Dendritic cell treated with granulocyte-macrophage colony-stimulating factor and Interleukin-4, amounts not matched to agents 40 ng/mL and 50 ng/mL, for 4 days (primary cell): ENCODE measurements at regions not wholly inside any gene's neighbourhood (a gene's known extent, or its start where the extent isn't known, plus 50 kb on each side); places are given as distances from the start of the nearest gene placed in this dataset.

Experiments
- H3K27ac Mint-ChIP-seq: one replicate; pipeline ENCODE4 v1.8.0; 2022; ENCODE audit warnings: mild to moderate bottlenecking, mixed read lengths
- H3K27me3 Mint-ChIP-seq: one replicate; pipeline ENCODE4 v1.8.0; 2022; ENCODE audit warnings: mild to moderate bottlenecking, mixed read lengths
- H3K36me3 Mint-ChIP-seq: one replicate; pipeline ENCODE4 v1.8.0; 2022; ENCODE audit warnings: low read depth, mixed read lengths
- H3K4me1 Mint-ChIP-seq: one replicate; pipeline ENCODE4 v1.8.0; 2022; ENCODE audit warnings: low read depth, mixed read lengths
- H3K4me3 Mint-ChIP-seq: one replicate; pipeline ENCODE4 v1.8.0; 2022; ENCODE audit warnings: mild to moderate bottlenecking, moderate library complexity, mixed read lengths
- H3K9me3 Mint-ChIP-seq: one replicate; pipeline ENCODE4 v1.8.0; 2022; ENCODE audit warnings: mixed read lengths
- intact Hi-C: fragments of 100-400 bp; cut with micrococcal nuclease; formaldehyde crosslinking; loops from one replicate; pipeline ENCODE4 v1.15.0; 2022

- Mint-ChIP-seq H3K9me3 (no peaks in the 10 kb centered on the region), H3K36me3 (no peaks in the 10 kb centered on the region), H3K27me3 (no peaks in the 10 kb centered on the region), H3K4me1 (no peaks in the 10 kb centered on the region), H3K27ac (no peak overlapping the region), H3K4me3 (no peak overlapping the region)
- intact Hi-C loops, result no loop called here
Observed at GRCh38 chr2:23159746-23160405, 225.1 kb upstream of the KLHL29 start.

GRCh38 chr2:23164173-23164572 lies 220.8 kb upstream of the KLHL29 start:
- intact Hi-C loops, result no loop called here
- Mint-ChIP-seq H3K36me3 (no peaks in the 10 kb centered on the region), H3K27ac (no peak overlapping the region), H3K27me3 (no peaks in the 10 kb centered on the region), H3K9me3 (no peaks in the 10 kb centered on the region), H3K4me1 (no peaks in the 10 kb centered on the region), H3K4me3 (no peak overlapping the region)

GRCh38 chr2:23169896-23170295 lies 215.1 kb upstream of the KLHL29 start:
- no peaks in the 10 kb centered on the region for H3K36me3 Mint-ChIP-seq
- H3K27ac Mint-ChIP-seq, result no peak overlapping the region
- peaks cover 19% of the 10 kb centered on the region for H3K9me3 Mint-ChIP-seq
- H3K4me1 Mint-ChIP-seq, result no peaks in the 10 kb centered on the region
- H3K4me3 Mint-ChIP-seq, result no peak overlapping the region
- intact Hi-C loops, result loop anchor here (2.0 kb wide), 1 partner anchor 43 kb away; no protein-coding TSS in a partner anchor
- no peaks in the 10 kb centered on the region for H3K27me3 Mint-ChIP-seq

GRCh38 chr2:23171108-23171507 lies 213.9 kb upstream of the KLHL29 start:
- intact Hi-C loops, result loop anchor here (2.0 kb wide), 1 partner anchor 44 kb away; no protein-coding TSS in a partner anchor
- no peaks in the 10 kb centered on the region for H3K4me1 Mint-ChIP-seq

GRCh38 chr2:23178396-23178795 lies 206.6 kb upstream of the KLHL29 start:
- intact Hi-C loops, result no loop called here
- no peaks in the 10 kb centered on the region for H3K4me1 Mint-ChIP-seq
- no peaks in the 10 kb centered on the region for H3K27me3 Mint-ChIP-seq
- H3K27ac Mint-ChIP-seq, result no peak overlapping the region
- H3K36me3 Mint-ChIP-seq, result no peaks in the 10 kb centered on the region
- H3K9me3 Mint-ChIP-seq, result peaks cover 22% of the 10 kb centered on the region
- no peak overlapping the region for H3K4me3 Mint-ChIP-seq

More at GRCh38 chr2:23171108-23171507, 213.9 kb upstream of the KLHL29 start:
- H3K27ac Mint-ChIP-seq, result no peak overlapping the region
- H3K9me3 Mint-ChIP-seq, result peaks cover 19% of the 10 kb centered on the region
- no peak overlapping the region for H3K4me3 Mint-ChIP-seq
- no peaks in the 10 kb centered on the region for H3K36me3 Mint-ChIP-seq
- no peaks in the 10 kb centered on the region for H3K27me3 Mint-ChIP-seq

- intact Hi-C loops, result no loop called here
- H3K27ac Mint-ChIP-seq, result no peak overlapping the region
- peaks cover 13% of the 10 kb centered on the region for H3K9me3 Mint-ChIP-seq
- H3K4me3 Mint-ChIP-seq, result no peak overlapping the region
- no peaks in the 10 kb centered on the region for H3K36me3 Mint-ChIP-seq
- H3K4me1 Mint-ChIP-seq, result no peaks in the 10 kb centered on the region
- no peaks in the 10 kb centered on the region for H3K27me3 Mint-ChIP-seq
Observed at GRCh38 chr2:23183733-23184132, 201.2 kb upstream of the KLHL29 start.

- Mint-ChIP-seq H3K9me3 (no peaks in the 10 kb centered on the region), H3K27me3 (no peaks in the 10 kb centered on the region), H3K27ac (no peak overlapping the region), H3K4me1 (no peaks in the 10 kb centered on the region), H3K36me3 (no peaks in the 10 kb centered on the region), H3K4me3 (no peak overlapping the region)
- intact Hi-C loops, result loop anchor here (10.0 kb wide), 1 partner anchor 256 kb away; no protein-coding TSS in a partner anchor
Observed at GRCh38 chr2:23198316-23199114, 186.5 kb upstream of the KLHL29 start.

GRCh38 chr2:23199115-23199918 lies 185.7 kb upstream of the KLHL29 start:
- Mint-ChIP-seq H3K4me3 (no peak overlapping the region), H3K9me3 (no peaks in the 10 kb centered on the region), H3K27me3 (no peaks in the 10 kb centered on the region), H3K4me1 (no peaks in the 10 kb centered on the region), H3K27ac (no peak overlapping the region), H3K36me3 (no peaks in the 10 kb centered on the region)
- intact Hi-C loops, result loop anchor here (10.0 kb wide), 1 partner anchor 255 kb away; no protein-coding TSS in a partner anchor

GRCh38 chr2:23200068-23200786 lies 184.8 kb upstream of the KLHL29 start:
- Mint-ChIP-seq H3K4me3 (no peak overlapping the region), H3K36me3 (no peaks in the 10 kb centered on the region), H3K27me3 (no peaks in the 10 kb centered on the region), H3K9me3 (no peaks in the 10 kb centered on the region), H3K4me1 (no peaks in the 10 kb centered on the region), H3K27ac (no peak overlapping the region)
- intact Hi-C loops, result no loop called here

GRCh38 chr2:23200787-23201114 lies 184.2 kb upstream of the KLHL29 start:
- Mint-ChIP-seq H3K4me3 (no peak overlapping the region), H3K27ac (no peak overlapping the region), H3K4me1 (no peaks in the 10 kb centered on the region), H3K9me3 (no peaks in the 10 kb centered on the region), H3K27me3 (no peaks in the 10 kb centered on the region), H3K36me3 (no peaks in the 10 kb centered on the region)
- intact Hi-C loops, result no loop called here

- Mint-ChIP-seq H3K27me3 (no peaks in the 10 kb centered on the region), H3K36me3 (no peaks in the 10 kb centered on the region), H3K9me3 (no peaks in the 10 kb centered on the region), H3K4me3 (no peak overlapping the region), H3K4me1 (no peaks in the 10 kb centered on the region), H3K27ac (no peak overlapping the region)
- intact Hi-C loops, result no loop called here
Observed at GRCh38 chr2:23203383-23203782, 181.6 kb upstream of the KLHL29 start.

GRCh38 chr2:23204685-23205242 lies 180.2 kb upstream of the KLHL29 start:
- no peaks in the 10 kb centered on the region for H3K4me1 Mint-ChIP-seq
- no peaks in the 10 kb centered on the region for H3K9me3 Mint-ChIP-seq
- intact Hi-C loops, result no loop called here
- H3K27me3 Mint-ChIP-seq, result no peaks in the 10 kb centered on the region
- no peaks in the 10 kb centered on the region for H3K36me3 Mint-ChIP-seq
- H3K4me3 Mint-ChIP-seq, result no peak overlapping the region
- no peak overlapping the region for H3K27ac Mint-ChIP-seq

- H3K27me3 Mint-ChIP-seq, result no peaks in the 10 kb centered on the region
- H3K36me3 Mint-ChIP-seq, result no peaks in the 10 kb centered on the region
- intact Hi-C loops, result no loop called here
- no peak overlapping the region for H3K4me3 Mint-ChIP-seq
- H3K27ac Mint-ChIP-seq, result no peak overlapping the region
- no peaks in the 10 kb centered on the region for H3K9me3 Mint-ChIP-seq
- H3K4me1 Mint-ChIP-seq, result no peaks in the 10 kb centered on the region
Observed at GRCh38 chr2:23206650-23207049, 178.3 kb upstream of the KLHL29 start.
